BJ (cell line): ENCODE measurements at regions not wholly inside any gene's neighbourhood (a gene's known extent, or its start where the extent isn't known, plus 50 kb on each side); places are given as distances from the start of the nearest gene placed in this dataset.

Experiments used
- CTCF ChIA-PET: fragments of 350-600 bp; formaldehyde crosslinking; extraction: SDS; loops from one replicate; lab custom pipeline; 2021; ENCODE audit warnings: antibody characterized with exemption, inconsistent platforms; lab: Yijun Ruan, JAX
- POLR2A ChIA-PET: fragments of 300-600 bp; sonication (Branson Sonifier 250); formaldehyde crosslinking; extraction: SDS; loops from one replicate; lab custom pipeline; 2021; ENCODE audit warnings: antibody characterized with exemption; lab: Charles Lee
- DNase-seq: peaks from one replicate; pipeline ENCODE4 v3.0.0-alpha.2; 2011; ENCODE audit warnings: low read depth
- H3K27me3 ChIP-seq: 2 replicates; pipeline ENCODE4 v1.6.0; 2011; ENCODE audit warnings: low read length; ENCODE audit not compliant: control insufficient read depth, insufficient read depth
- H3K36me3 ChIP-seq: 2 replicates; pipeline ENCODE4 v1.5.1; 2011; ENCODE audit warnings: low read length; ENCODE audit not compliant: control insufficient read depth, insufficient read depth
- H3K4me3 ChIP-seq: 2 replicates; pipeline ENCODE4 v1.5.1; 2011; ENCODE audit warnings: low read depth, mild to moderate bottlenecking, control low read depth, low read length
- CTCF ChIP-seq: IDR thresholded peaks from 2 replicates; pipeline ENCODE4 v1.5.1; 2011; ENCODE audit warnings: low read depth, mild to moderate bottlenecking, control low read depth, inconsistent platforms, low read length, moderate library complexity; ENCODE audit not compliant: insufficient read depth

- Histone ChIP-seq H3K36me3 (no peaks in the 10 kb centered on the region), H3K27me3 (peaks cover 6% of the 10 kb centered on the region), H3K4me3 (no peak overlapping the region)
- CTCF ChIA-PET: interaction anchor here (2.1 kb wide), 1 partner anchor 11 kb away, joined by 9 read pairs; no protein-coding TSS in a partner anchor
- POLR2A ChIA-PET: no interaction called here
- TF ChIP-seq CTCF: no peak
- DNase-seq: peak; percentile 40
Observed at GRCh38 chr22:27416511-27417420, 384.8 kb downstream of the MN1 start.

GRCh38 chr22:27417421-27417814 lies 384.1 kb downstream of the MN1 start:
- CTCF ChIA-PET: interaction anchor here (2.1 kb wide), 1 partner anchor 12 kb away, joined by 9 read pairs; no protein-coding TSS in a partner anchor
- H3K36me3 ChIP-seq: no peaks in the 10 kb centered on the region
- H3K27me3 ChIP-seq: peaks cover 6% of the 10 kb centered on the region
- TF ChIP-seq CTCF: no peak
- no peak for DNase-seq
- POLR2A ChIA-PET: no interaction called here
- H3K4me3 ChIP-seq: no peak overlapping the region

- DNase-seq: no peak
Observed at GRCh38 chr22:27418261-27418660, 383.3 kb downstream of the MN1 start.

GRCh38 chr22:27419473-27419872 lies 382.1 kb downstream of the MN1 start:
- POLR2A ChIA-PET: no interaction called here
- no peak for TF ChIP-seq CTCF
- DNase-seq: no peak
- Histone ChIP-seq H3K36me3 (no peaks in the 10 kb centered on the region), H3K4me3 (no peak overlapping the region), H3K27me3 (peaks cover 3% of the 10 kb centered on the region)
- CTCF ChIA-PET: interaction anchor here (1.2 to 2.2 kb wide), 2 partner anchors 13 to 72 kb away, joined by 4 to 6 read pairs; no protein-coding TSS in a partner anchor

More at GRCh38 chr22:27418261-27418660, 383.3 kb downstream of the MN1 start:
- H3K36me3 ChIP-seq: no peaks in the 10 kb centered on the region
- no peak overlapping the region for H3K4me3 ChIP-seq
- POLR2A ChIA-PET: no interaction called here
- peaks cover 6% of the 10 kb centered on the region for H3K27me3 ChIP-seq
- CTCF ChIA-PET: interaction anchor here (2.2 kb wide), 1 partner anchor 12 kb away, joined by 6 read pairs; no protein-coding TSS in a partner anchor
- no peak for TF ChIP-seq CTCF

GRCh38 chr22:27420195-27420816 lies 381.2 kb downstream of the MN1 start:
- POLR2A ChIA-PET: no interaction called here
- TF ChIP-seq CTCF: no peak
- Histone ChIP-seq H3K4me3 (no peak overlapping the region), H3K36me3 (no peaks in the 10 kb centered on the region), H3K27me3 (no peaks in the 10 kb centered on the region; the same call in 1 of the 2 replicates)
- DNase-seq: no peak
- CTCF ChIA-PET: interaction anchor here (0.9 to 2.2 kb wide), 3 partner anchors 14 to 71 kb away, joined by 3 to 6 read pairs (median 4); no protein-coding TSS in a partner anchor
